HL-60 (cell line): ENCODE measurements at regions not wholly inside any gene's neighbourhood (a gene's known extent, or its start where the extent isn't known, plus 50 kb on each side); places are given as distances from the start of the nearest gene placed in this dataset.

Source experiments
- DNase-seq, 2 experiments: peaks; one replicate each; pipeline ENCODE4 v3.0.0-alpha.2; 2010 to 2020; ENCODE audit warnings: low read depth in 1 of 2, low spot score in 1 of 2
- H3K27ac ChIP-seq: fragments of 250-450 bp; sonication (Bioruptor Pico); replicated peaks from 2 replicates; pipeline ENCODE4 v1.5.1; 2020; ENCODE audit warnings: mild to moderate bottlenecking, moderate library complexity
- H3K27me3 ChIP-seq: fragments of 250-450 bp; sonication (Bioruptor Pico); 2 replicates; pipeline ENCODE4 v1.5.1; 2021; ENCODE audit warnings: mild to moderate bottlenecking, moderate library complexity; ENCODE audit not compliant: insufficient read depth, poor library complexity, severe bottlenecking
- H3K4me3 ChIP-seq: replicated peaks from 2 replicates; pipeline ENCODE4 v1.5.1; 2011; ENCODE audit warnings: mild to moderate bottlenecking, control low read depth, low read length; ENCODE audit not compliant: insufficient read depth
- GABPA ChIP-seq: IDR thresholded peaks from 2 replicates; pipeline ENCODE4 v1.6.1; 2012; ENCODE audit warnings: low read depth
- POLR2AphosphoS5 ChIP-seq: IDR thresholded peaks from 2 replicates; pipeline ENCODE4 v1.6.1; 2012; ENCODE audit warnings: low read depth
- SPI1 ChIP-seq: IDR thresholded peaks from 2 replicates; pipeline ENCODE4 v1.6.1; 2012; ENCODE audit warnings: low read depth, mild to moderate bottlenecking, borderline replicate concordance
- TF ChIP-seq, protein P1 (sequence below): IDR thresholded peaks from one replicate; pipeline ENCODE4 v1.5.1; 2011; ENCODE audit warnings: low read length, control low read depth, inconsistent platforms; ENCODE audit not compliant: insufficient read depth
- TF ChIP-seq, protein P2 (sequence below): IDR thresholded peaks from 2 replicates; pipeline ENCODE4 v1.6.1; 2012; ENCODE audit warnings: low read depth; ENCODE audit not compliant: insufficient replicate concordance

DNA sequence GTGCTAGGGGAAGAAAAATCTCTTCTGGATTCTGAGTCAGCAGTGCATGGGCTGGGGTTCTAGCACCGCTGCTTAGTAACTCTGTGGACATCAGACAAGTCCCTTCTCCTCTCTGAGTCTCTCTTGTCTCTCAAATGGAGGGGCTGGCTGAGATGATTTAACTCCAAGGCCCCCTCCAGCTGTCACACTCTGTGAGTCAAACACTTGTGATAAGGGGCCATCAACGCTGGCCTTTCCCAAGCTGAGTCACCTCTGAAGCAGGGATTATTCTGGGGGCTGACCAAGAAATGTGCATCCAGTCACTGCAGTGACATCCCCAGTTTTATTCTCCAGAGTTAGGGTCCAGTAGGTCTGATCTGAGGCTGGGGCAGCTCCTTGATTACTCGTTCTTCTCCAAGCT, 110.4 kb upstream of the ZNF462 start:
- no peak overlapping the region for H3K27ac ChIP-seq
- no peak for DNase-seq
- H3K27me3 ChIP-seq, result no peaks in the 10 kb centered on the region
- TF ChIP-seq SPI1 (no peak), GABPA (no peak), POLR2AphosphoS5 (no peak)
- TF ChIP-seq, protein P1, sequence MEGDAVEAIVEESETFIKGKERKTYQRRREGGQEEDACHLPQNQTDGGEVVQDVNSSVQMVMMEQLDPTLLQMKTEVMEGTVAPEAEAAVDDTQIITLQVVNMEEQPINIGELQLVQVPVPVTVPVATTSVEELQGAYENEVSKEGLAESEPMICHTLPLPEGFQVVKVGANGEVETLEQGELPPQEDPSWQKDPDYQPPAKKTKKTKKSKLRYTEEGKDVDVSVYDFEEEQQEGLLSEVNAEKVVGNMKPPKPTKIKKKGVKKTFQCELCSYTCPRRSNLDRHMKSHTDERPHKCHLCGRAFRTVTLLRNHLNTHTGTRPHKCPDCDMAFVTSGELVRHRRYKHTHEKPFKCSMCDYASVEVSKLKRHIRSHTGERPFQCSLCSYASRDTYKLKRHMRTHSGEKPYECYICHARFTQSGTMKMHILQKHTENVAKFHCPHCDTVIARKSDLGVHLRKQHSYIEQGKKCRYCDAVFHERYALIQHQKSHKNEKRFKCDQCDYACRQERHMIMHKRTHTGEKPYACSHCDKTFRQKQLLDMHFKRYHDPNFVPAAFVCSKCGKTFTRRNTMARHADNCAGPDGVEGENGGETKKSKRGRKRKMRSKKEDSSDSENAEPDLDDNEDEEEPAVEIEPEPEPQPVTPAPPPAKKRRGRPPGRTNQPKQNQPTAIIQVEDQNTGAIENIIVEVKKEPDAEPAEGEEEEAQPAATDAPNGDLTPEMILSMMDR, result no peak
- TF ChIP-seq, protein P2, sequence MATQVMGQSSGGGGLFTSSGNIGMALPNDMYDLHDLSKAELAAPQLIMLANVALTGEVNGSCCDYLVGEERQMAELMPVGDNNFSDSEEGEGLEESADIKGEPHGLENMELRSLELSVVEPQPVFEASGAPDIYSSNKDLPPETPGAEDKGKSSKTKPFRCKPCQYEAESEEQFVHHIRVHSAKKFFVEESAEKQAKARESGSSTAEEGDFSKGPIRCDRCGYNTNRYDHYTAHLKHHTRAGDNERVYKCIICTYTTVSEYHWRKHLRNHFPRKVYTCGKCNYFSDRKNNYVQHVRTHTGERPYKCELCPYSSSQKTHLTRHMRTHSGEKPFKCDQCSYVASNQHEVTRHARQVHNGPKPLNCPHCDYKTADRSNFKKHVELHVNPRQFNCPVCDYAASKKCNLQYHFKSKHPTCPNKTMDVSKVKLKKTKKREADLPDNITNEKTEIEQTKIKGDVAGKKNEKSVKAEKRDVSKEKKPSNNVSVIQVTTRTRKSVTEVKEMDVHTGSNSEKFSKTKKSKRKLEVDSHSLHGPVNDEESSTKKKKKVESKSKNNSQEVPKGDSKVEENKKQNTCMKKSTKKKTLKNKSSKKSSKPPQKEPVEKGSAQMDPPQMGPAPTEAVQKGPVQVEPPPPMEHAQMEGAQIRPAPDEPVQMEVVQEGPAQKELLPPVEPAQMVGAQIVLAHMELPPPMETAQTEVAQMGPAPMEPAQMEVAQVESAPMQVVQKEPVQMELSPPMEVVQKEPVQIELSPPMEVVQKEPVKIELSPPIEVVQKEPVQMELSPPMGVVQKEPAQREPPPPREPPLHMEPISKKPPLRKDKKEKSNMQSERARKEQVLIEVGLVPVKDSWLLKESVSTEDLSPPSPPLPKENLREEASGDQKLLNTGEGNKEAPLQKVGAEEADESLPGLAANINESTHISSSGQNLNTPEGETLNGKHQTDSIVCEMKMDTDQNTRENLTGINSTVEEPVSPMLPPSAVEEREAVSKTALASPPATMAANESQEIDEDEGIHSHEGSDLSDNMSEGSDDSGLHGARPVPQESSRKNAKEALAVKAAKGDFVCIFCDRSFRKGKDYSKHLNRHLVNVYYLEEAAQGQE, result no peak
- H3K4me3 ChIP-seq, result no peak overlapping the region

DNA sequence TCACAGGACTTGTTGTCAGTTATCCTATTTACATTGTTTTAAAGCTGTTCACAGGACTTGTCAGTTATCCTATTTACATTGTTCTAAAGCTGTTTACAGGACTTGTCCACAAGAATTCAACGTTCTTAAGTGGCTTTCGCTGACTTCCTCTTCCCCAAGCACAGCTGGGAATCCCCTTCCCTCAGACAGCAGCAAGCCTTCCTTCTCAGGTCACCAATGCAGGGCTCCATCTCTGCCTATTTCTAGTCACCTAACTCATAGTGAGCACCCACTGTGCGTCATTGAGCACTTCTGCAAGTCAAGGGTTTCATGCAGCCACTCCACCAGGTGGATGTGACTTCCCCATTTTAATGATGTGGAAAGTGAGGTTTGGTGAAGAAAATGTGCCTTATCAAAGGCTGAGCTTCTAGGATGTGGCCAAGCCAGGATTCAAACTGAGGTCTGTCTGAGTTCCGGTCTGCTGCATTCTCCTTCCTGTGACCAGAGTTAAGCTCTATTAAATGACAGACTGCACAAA, 109.8 kb upstream of the ZNF462 start:
- Histone ChIP-seq H3K4me3 (no peak overlapping the region), H3K27ac (no peak overlapping the region), H3K27me3 (no peaks in the 10 kb centered on the region)
- peak in 1 of 2 experiments; percentile 25 for DNase-seq
- TF ChIP-seq POLR2AphosphoS5 (0 out of 2 replicates have a peak, but pooled peaks have one; percentile 17), SPI1 (peak; percentile 70)
- TF ChIP-seq, protein P1, result no peak

DNA sequence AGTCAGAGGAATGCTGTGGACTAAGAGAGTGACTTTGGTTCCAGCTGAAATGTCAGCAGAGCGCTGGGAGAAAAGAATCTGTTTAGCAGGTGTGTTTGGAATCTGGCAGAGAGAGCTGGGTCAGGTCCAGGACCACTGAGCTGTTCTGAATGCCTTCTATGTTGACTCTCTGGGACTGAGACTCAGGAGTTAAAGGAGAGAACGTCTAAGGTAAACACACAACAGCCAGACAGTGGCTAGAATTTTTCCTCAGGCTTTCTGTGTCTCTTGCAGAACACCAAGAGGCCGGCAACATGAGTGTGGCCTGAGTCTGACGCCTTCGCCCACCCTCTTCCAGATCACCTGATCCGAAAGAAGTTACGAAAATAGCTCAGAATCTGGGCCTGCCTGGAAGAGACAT, 107.2 kb upstream of the ZNF462 start:
- no peak for TF ChIP-seq POLR2AphosphoS5
- TF ChIP-seq SPI1, result no peak
- no peak overlapping the region for H3K27ac ChIP-seq
- no peaks in the 10 kb centered on the region for H3K27me3 ChIP-seq
- no peak for DNase-seq
- H3K4me3 ChIP-seq, result no peak overlapping the region

DNA sequence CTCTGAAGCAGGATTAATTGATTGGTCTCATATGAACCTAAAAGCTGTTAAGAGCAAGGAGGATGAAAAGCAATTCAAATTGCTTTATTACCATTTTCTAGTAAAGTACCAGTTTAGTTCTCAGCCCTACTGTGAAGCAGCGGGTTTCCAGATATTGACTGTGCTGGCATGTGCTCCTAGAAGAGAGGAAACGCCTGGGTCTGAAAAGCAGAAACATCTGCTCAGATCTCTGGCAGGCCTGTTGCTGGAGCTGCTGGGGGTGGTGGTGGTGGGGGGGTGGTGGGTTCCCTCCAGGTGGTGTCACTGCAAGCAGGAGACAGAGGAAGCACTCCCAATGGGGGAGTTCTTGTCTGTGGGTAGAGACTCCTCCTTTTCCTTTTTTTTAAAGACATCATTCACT, 105.5 kb upstream of the ZNF462 start:
- Histone ChIP-seq H3K27ac (no peak overlapping the region), H3K4me3 (no peak overlapping the region)
- peak in 1 of 2 experiments; percentile 3 for DNase-seq

More for the DNA sequence above, 105.5 kb upstream of the ZNF462 start:
- TF ChIP-seq, protein P1, result no peak
- TF ChIP-seq POLR2AphosphoS5, result no peak
- no peak for TF ChIP-seq SPI1
- TF ChIP-seq, protein P2, result no peak
- no peak for TF ChIP-seq GABPA
- H3K27me3 ChIP-seq, result no peaks in the 10 kb centered on the region
